SK-N-MC (cell line): ENCODE measurements at regions not wholly inside any gene's neighbourhood (a gene's known extent, or its start where the extent isn't known, plus 50 kb on each side); places are given as distances from the start of the nearest gene placed in this dataset.

Experiments
- EZH2 ChIP-seq: fragments of 200-600 bp; sonication (generic); IDR thresholded peaks from one replicate; pipeline ENCODE4 v1.6.1; 2017; ENCODE audit warnings: antibody characterized with exemption
- FOXP2 ChIP-seq: optimal IDR thresholded peaks from 2 replicates; pipeline ENCODE3; 2011; ENCODE audit warnings: mild to moderate bottlenecking, moderate library complexity; ENCODE audit not compliant: insufficient read depth; ENCODE audit errors: extremely low read length, control extremely low read depth
- POLR2AphosphoS5 ChIP-seq: IDR thresholded peaks from 2 replicates; pipeline ENCODE4 v1.6.1; 2012; ENCODE audit warnings: mild to moderate bottlenecking, low read depth, low read length, borderline replicate concordance

DNA sequence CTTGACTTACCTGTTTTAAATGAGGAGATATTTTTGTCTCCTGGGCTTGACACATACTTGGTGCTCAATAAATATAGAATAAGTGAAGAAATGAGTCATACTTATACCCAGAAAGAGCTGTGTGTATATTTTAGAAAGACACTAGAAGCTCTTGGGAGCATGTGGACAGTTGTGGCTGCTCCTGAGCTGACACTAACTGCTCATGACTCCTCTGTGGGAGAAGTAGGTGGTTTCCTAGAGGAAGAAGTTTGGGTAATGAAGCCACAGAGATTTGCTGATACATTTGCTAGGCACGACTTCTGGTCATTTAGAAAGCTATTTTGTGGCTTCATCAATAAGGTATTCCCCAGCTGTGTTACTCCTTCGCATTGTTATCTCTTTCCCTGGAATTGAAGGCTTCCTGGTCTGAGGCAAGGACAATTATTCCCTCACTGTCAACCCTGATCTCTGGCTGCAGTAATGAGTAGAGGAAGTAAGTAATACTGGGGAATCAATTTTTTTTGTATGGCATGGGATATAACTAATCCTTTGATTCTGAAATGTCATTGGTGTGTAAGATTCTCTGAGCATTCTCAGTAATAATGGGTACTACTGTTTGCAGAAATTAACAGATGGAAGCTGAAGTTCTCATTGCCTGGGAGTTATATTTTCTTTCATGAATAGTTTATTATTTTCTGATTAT, 79.6 kb upstream of the DCBLD2 start:
- TF ChIP-seq EZH2 (no peak), POLR2AphosphoS5 (no peak), FOXP2 (no peak)
